NCI-H2227 treated with DMSO at 0.1 percent for 48 hours (cell line): ENCODE measurements at regions not wholly inside any gene's neighbourhood (a gene's known extent, or its start where the extent isn't known, plus 50 kb on each side); places are given as distances from the start of the nearest gene placed in this dataset.

ENCODE experiments used
- DNase-seq: peaks from one replicate; lab custom pipeline; 2025; lab: John Stamatoyannopoulos, UW

GRCh38 chr2:239674101-239674980, 273.5 kb upstream of the HDAC4 start:
- DNase-seq = no peak

DNA sequence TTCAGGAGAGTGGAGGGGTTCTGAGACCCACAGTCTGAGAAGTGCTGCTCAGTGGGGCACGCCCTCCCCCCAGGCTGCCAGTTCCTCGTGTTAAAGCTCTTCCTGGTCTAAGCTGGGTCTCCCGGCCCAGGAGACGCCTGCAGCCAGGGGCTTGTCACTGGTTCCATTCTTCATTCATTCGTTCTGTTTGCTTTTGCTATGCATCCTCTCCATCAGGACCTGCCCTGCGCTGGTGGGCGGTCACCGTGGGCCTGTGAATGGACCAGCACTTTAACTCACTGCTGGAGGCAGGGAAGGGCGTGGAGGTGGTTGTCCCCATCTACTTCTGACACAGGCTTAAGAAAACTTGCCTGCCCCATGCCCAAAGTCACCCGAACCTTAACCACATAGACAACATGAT, 272.8 kb upstream of the HDAC4 start:
- no peak for DNase-seq

DNA sequence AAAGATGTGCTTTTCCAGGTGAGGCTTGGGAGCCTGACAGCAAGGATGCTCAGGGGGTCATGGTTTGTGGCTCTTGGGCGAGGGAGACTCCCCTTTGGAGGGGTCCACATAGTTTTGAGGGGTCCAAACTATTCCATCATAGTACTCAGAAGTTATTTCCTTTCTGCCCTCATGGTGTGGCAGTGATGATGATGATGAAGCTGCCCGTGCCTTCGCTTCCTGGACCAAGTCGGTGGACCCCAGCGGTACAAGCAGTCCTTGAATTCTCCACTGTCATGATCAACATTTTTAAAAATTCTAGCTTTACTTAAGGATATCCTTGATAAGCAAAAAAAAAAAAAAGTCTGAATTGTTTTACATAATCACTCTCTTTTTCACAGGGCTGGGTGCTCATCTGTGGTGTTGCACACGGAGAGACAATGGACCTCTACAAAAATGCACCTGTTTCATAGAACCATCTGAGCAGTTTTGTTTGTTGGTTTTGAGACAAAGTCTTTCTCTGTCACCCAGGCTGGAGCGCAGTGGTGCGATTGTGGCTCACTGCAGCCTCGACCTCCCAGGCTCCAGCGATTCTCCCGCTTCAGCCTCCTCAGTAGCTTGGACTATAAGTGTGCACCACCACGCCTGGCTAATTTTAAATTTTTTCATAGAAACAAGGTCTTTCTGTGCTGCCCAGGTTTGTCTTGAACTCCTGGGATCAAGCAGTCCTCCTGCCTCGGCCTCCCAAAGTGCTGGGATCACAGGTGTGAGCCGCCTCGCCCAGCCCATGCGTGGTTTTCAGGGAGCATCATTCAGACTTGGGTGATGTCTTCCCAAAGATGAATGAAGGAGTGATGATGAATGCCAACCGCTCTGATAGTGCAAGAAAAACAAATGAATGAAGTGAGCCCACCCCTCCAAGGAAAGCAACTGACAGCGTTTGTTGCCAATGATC, 271.4 kb upstream of the HDAC4 start:
- DNase-seq = no peak

- no peak for DNase-seq
These were observed 270.7 kb upstream of the HDAC4 start for GRCh38 chr2:239671471-239671870.

DNA sequence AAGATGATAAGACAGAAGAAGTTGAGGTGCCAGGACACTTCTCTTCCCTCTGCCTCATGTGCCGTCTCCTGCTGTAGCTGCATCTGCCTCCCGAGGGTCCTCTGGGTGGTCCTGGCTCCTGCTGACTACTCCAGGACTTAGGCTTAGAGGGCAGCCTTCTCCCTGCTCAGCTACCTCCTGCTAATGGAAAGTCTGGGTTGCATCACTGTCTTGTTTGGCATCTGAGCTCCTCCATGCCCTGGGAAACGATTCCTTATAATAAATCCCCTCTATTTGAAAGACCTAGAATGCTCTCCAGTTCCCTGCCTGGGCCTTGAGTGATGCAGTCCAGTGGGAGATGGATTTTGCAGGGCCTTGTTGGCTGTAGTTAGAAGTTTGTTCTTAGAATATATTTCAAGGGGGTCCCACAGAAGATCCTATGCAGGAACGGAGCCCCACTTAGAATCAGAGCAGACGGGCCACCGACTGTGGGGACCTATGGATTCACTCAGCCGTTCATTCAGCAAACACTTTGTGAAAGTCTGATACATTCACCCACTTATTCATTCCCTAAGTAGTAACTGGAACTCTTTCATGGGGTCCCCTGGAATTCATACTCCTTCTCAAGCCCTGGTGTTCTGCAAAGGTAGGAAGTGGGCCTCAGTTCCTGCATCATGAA, 269.8 kb upstream of the HDAC4 start:
- DNase-seq = no peak

- DNase-seq = no peak
These were observed 269.2 kb upstream of the HDAC4 start for GRCh38 chr2:239669899-239670460.

DNA sequence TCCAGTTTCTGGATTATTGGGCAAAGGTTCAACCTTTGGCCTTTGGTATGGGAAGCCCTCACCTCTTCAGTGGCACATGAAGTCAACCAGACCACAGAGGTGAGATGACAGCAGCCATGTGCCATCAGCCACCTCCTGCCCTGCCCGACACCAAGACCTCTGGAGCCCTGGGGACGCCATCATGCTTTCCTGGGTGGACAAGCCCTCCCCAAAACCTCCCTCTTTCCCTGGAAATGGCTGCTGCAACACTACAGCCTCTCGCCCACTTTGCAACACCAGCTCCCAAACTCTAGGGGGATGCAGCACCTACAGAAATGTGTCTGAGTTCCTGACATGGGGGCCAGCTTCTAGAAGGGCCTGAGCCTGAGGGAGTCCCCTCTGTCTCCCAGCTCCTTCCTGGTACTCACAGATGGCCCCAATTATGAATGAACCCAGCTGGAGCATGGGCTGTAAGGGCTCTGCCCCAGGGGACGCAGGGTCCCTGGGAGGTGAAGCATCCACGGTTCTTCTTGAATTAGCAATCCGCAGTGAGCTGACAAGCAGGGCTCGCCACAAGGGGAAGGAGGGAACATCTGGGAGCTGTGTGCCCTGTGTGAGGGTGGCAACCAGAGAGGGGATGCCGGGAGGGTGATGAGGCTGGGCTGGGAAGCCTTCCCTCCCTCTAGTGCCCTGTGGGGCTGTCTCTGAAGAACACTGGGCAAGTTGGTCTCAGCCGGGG, 268.5 kb upstream of the HDAC4 start:
- no peak for DNase-seq

DNA sequence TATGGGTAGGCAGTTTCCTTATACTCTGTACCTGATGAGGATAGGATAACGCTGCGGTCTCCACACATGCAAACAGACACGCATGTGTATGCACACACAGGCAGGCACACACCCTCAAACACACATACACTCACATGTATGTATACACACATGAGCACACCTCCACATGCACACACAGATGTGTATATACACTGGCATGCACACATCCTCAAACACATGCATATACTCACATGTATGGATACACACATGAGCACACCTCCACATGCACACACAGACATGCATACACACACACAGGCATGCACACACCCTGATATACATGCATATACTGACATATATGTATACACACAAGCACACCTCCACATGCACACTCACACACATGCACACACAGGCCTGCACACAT, 267.8 kb upstream of the HDAC4 start:
- no peak for DNase-seq

GRCh38 chr2:239668042-239668441, 267.2 kb upstream of the HDAC4 start:
- DNase-seq = no peak

DNA sequence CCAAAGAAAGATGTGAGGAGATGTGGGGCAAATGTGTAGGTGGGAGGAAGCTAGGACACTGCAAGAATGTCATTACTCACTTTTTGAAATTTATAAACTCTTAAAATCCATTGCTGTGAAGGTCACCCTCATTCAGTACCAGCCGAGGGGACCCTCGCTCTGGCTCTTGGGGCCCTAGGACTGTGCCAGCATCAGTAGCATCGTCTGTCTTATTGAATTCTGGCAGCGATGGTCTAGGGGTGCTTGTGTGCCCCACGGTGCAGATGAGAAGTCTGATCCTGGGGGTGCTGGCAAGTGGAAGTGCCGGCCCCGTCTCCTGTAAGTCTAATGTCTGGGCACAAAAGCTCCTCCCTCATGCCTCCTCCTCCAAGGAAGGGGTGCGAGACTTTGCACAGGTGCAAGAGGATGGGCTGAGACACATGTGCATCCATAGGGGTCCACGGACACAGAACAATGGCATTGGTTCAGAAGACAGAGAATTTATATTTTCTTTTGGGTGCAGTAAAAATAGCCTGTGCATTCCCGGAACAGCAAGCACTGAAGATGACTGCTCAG, 266.7 kb upstream of the HDAC4 start:
- no peak for DNase-seq

DNA sequence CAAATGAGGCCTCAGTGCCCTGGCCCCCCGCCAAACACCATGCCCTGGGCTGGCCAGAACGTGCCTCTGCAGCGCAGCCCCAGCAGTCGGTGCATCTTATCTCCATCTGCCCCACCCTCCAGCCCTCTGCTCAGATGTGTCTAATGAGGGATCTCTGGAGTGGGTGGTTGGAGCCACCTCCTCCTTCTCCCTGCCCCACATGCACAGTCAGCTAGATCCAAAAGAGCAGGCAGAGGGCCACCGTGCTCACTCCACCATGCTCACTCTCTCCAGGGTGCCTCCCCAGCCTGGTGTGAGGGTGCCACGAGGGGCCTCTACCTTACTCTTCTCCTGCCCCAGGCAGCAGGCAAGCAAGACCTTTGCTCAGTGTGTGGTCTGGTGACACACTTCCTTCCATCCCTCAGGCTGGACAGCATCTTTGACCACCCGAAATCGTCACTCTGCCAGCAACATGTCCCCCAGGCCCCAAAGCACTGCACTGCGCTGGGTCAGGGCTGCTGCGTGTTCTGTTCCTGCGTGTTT, 266.1 kb upstream of the HDAC4 start:
- no peak for DNase-seq

GRCh38 chr2:239666053-239666854, 265.4 kb upstream of the HDAC4 start:
- no peak for DNase-seq

DNA sequence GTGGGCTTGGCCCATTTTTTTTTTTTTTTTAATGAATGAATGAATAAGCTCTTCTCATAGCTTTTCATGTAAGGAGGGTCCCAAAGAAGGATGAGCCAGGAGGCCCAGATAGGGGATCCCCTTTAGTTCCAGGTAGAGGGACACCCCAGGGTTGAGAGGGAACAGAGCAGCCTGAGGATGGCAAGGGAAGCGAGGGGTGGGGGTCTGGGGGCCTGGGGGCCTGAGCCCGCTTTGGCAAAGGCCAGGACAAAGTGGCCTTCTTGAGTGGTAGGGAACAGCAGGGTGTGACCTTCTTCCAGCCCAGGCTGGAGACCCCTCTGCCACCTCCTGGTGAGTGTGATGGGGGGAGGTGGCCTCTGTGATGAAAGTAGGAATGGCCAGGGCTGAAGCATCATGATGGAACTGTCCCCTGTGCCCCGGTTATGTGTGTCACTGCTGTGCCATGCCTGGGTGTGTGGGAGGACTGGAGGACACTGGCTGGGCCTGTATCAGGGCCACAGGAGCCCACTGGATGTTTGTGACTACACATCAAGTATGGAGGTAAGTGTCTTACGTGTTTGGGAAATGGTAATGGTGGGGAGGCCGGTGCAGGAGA, 263.5 kb upstream of the HDAC4 start:
- no peak for DNase-seq

DNA sequence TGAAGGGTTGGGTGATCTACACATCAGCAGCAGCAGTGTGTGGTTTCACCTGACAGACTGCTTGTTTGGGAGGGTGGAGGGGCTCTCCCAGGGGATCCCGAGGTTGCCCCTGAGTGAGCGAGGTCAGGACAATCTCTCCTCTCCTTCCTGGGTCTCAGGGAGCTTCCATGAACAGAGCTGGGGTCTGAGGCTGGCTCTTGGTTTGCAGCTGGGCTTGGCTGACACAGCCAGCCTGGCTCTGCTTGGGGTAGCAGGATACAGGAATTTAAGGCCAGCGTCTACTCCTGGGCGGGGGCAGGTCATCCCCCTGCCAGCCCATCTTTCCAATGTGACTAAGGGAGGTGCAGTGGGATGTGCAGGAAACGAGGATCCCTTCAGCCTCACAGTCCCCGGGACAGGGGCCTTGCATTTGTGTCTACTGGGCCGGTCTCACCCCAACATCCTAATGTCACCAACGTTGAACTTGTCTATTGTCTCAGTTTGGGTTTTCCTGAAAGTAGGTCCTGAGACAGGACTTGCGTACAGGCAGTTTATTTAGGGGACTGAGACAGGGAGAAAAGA, 262.6 kb upstream of the HDAC4 start:
- no peak for DNase-seq

- DNase-seq = no peak
These were observed 261.7 kb upstream of the HDAC4 start for GRCh38 chr2:239662413-239663120.

- DNase-seq = no peak
These were observed 260.8 kb upstream of the HDAC4 start for GRCh38 chr2:239661334-239662312.
